Transverse colon (tissue), 4 donors: ENCODE measurements at regions not wholly inside any gene's neighbourhood (a gene's known extent, or its start where the extent isn't known, plus 50 kb on each side); places are given as distances from the start of the nearest gene placed in this dataset.

Experiments
- POLR2AphosphoS5 ChIP-seq, 3 donors: sonication (generic); formaldehyde crosslinking; IDR thresholded peaks; one replicate each; pipeline ENCODE4 v1.6.1; 2016; ENCODE audit warnings: antibody characterized with exemption in 3 of 3
- TF ChIP-seq, protein P1 (sequence below), 5 experiments: fragments of 200-600 bp in 3 of 5; fragments of 450-650 bp in 2 of 5; sonication (generic) in 3 of 5; IDR thresholded peaks; 1 replicate in 2 of 5; 2 replicates in 3 of 5; pipeline ENCODE4 v1.5.1; 2016 to 2017; ENCODE audit warnings: antibody characterized with exemption in 5 of 5, inconsistent platforms in 3 of 5, mild to moderate bottlenecking in 2 of 5, moderate library complexity in 1 of 5

DNA sequence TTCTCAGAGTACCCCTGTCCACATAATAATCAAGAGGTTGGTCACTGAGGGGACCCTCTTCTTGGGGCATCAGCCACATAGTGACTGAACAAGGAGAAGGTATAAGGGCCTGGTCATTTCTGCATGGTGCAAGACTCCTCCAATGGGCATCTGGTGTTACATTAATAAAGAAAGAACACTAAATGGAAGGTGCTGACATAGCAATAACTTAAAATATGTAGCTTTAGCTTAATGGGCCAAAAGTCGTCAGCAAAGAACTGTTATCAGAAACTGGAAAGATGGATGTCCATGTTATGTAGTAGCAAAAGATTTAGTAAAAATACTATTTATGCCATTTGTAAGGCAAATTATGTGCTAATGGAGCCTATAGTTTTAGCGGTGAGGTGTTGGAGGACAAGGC, 916.5 kb upstream of the SOX11 start:
- TF ChIP-seq, protein P1, sequence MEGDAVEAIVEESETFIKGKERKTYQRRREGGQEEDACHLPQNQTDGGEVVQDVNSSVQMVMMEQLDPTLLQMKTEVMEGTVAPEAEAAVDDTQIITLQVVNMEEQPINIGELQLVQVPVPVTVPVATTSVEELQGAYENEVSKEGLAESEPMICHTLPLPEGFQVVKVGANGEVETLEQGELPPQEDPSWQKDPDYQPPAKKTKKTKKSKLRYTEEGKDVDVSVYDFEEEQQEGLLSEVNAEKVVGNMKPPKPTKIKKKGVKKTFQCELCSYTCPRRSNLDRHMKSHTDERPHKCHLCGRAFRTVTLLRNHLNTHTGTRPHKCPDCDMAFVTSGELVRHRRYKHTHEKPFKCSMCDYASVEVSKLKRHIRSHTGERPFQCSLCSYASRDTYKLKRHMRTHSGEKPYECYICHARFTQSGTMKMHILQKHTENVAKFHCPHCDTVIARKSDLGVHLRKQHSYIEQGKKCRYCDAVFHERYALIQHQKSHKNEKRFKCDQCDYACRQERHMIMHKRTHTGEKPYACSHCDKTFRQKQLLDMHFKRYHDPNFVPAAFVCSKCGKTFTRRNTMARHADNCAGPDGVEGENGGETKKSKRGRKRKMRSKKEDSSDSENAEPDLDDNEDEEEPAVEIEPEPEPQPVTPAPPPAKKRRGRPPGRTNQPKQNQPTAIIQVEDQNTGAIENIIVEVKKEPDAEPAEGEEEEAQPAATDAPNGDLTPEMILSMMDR (IDR thresholded peaks at IDR 0.05), result no peak
- TF ChIP-seq POLR2AphosphoS5 (IDR thresholded peaks at IDR 0.05), result no peak
